Naive B cell (primary cell): ENCODE measurements at regions not wholly inside any gene's neighbourhood (a gene's known extent, or its start where the extent isn't known, plus 50 kb on each side); places are given as distances from the start of the nearest gene placed in this dataset.

Experiments used
- ATAC-seq, 2 donors: fragments of 150-1000 bp; cut with Tn5 transposase; 2 replicates each; pipeline ENCODE4 v1.10.0; 2021; ENCODE audit warnings: low read depth in 2 of 2, mild to moderate bottlenecking in 2 of 2, moderate library complexity in 2 of 2
- DNase-seq: peaks from one replicate; pipeline ENCODE4 v3.0.0; 2022
- H3K27ac Mint-ChIP-seq, 6 donors: one replicate each; pipeline ENCODE4 v1.8.0; 2020 to 2022; ENCODE audit warnings: mild to moderate bottlenecking in 6 of 6, mixed read lengths in 6 of 6, moderate library complexity in 5 of 6, inconsistent platforms in 2 of 6
- H3K27me3 Mint-ChIP-seq, 3 donors: one replicate each; pipeline ENCODE4 v1.8.0; 2021 to 2022; ENCODE audit warnings: mixed read lengths in 3 of 3, mild to moderate bottlenecking in 1 of 3
- H3K36me3 Mint-ChIP-seq, 2 donors: one replicate each; pipeline ENCODE4 v1.8.0; 2020 to 2022; ENCODE audit warnings: mixed read lengths in 2 of 2, inconsistent platforms in 1 of 2, mild to moderate bottlenecking in 1 of 2
- H3K4me1 Mint-ChIP-seq, 3 donors: one replicate each; pipeline ENCODE4 v1.8.0; 2020 to 2022; ENCODE audit warnings: mixed read lengths in 3 of 3, inconsistent platforms in 1 of 3, mild to moderate bottlenecking in 1 of 3, moderate library complexity in 1 of 3
- H3K4me3 Mint-ChIP-seq, 8 donors: one replicate each; pipeline ENCODE4 v1.8.0; 2020 to 2022; ENCODE audit warnings: mild to moderate bottlenecking in 8 of 8, mixed read lengths in 8 of 8, moderate library complexity in 8 of 8, inconsistent platforms in 2 of 8
- H3K9me3 Mint-ChIP-seq, 7 donors: one replicate each; pipeline ENCODE4 v1.8.0; 2020 to 2022; ENCODE audit warnings: mixed read lengths in 7 of 7, mild to moderate bottlenecking in 5 of 7, inconsistent platforms in 2 of 7, moderate library complexity in 1 of 7

- no peaks in the 10 kb centered on the region for H3K4me1 Mint-ChIP-seq
- ATAC-seq = no peak
- H3K9me3 Mint-ChIP-seq = peaks cover 4 to 19% (median 8%) of the 10 kb centered on the region in 7 donors
- no peak overlapping the region for H3K4me3 Mint-ChIP-seq
- H3K27me3 Mint-ChIP-seq = no peaks in the 10 kb centered on the region
- H3K36me3 Mint-ChIP-seq = no peaks in the 10 kb centered on the region
- no peak for DNase-seq
- H3K27ac Mint-ChIP-seq = no peak overlapping the region
Measured at GRCh38 chr5:163172540-163173338, 264.7 kb upstream of the CCNG1 start.

GRCh38 chr5:163177971-163178370 is 259.4 kb upstream of the CCNG1 start:
- Mint-ChIP-seq H3K4me3 (no peak overlapping the region), H3K4me1 (no peaks in the 10 kb centered on the region), H3K36me3 (no peaks in the 10 kb centered on the region), H3K27me3 (no peaks in the 10 kb centered on the region), H3K27ac (no peak overlapping the region), H3K9me3 (peaks cover 0 to 5% (median 2%) of the 10 kb centered on the region in 7 donors)
- ATAC-seq (no peak), DNase-seq (no peak)

GRCh38 chr5:163185315-163185714 is 252.1 kb upstream of the CCNG1 start:
- DNase-seq (no peak), ATAC-seq (no peak)
- Mint-ChIP-seq H3K27ac (no peak overlapping the region), H3K4me1 (no peaks in the 10 kb centered on the region), H3K27me3 (no peaks in the 10 kb centered on the region), H3K9me3 (peaks cover 0 to 6% (median 5%) of the 10 kb centered on the region in 7 donors), H3K4me3 (no peak overlapping the region), H3K36me3 (no peaks in the 10 kb centered on the region)

GRCh38 chr5:163189023-163189553 is 248.3 kb upstream of the CCNG1 start:
- no peak for ATAC-seq
- no peaks in the 10 kb centered on the region for H3K4me1 Mint-ChIP-seq
- H3K9me3 Mint-ChIP-seq = peaks cover 0 to 4% (median 0%) of the 10 kb centered on the region in 7 donors
- no peaks in the 10 kb centered on the region for H3K27me3 Mint-ChIP-seq
- H3K4me3 Mint-ChIP-seq = no peak overlapping the region
- no peaks in the 10 kb centered on the region for H3K36me3 Mint-ChIP-seq
- no peak for DNase-seq
- H3K27ac Mint-ChIP-seq = no peak overlapping the region

GRCh38 chr5:163190283-163190682 is 247.1 kb upstream of the CCNG1 start:
- Mint-ChIP-seq H3K36me3 (no peaks in the 10 kb centered on the region), H3K4me3 (no peak overlapping the region), H3K9me3 (peaks cover 0 to 7% (median 0%) of the 10 kb centered on the region in 7 donors), H3K27ac (no peak overlapping the region), H3K27me3 (no peaks in the 10 kb centered on the region), H3K4me1 (no peaks in the 10 kb centered on the region)
- no peak for DNase-seq
- no peak for ATAC-seq

GRCh38 chr5:163190784-163191183 is 246.6 kb upstream of the CCNG1 start:
- no peaks in the 10 kb centered on the region for H3K27me3 Mint-ChIP-seq
- no peaks in the 10 kb centered on the region for H3K4me1 Mint-ChIP-seq
- no peak for DNase-seq
- H3K9me3 Mint-ChIP-seq = peaks cover 0 to 7% (median 0%) of the 10 kb centered on the region in 7 donors
- H3K27ac Mint-ChIP-seq = no peak overlapping the region
- ATAC-seq = no peak
- H3K4me3 Mint-ChIP-seq = no peak overlapping the region
- no peaks in the 10 kb centered on the region for H3K36me3 Mint-ChIP-seq

- H3K27ac Mint-ChIP-seq = no peak overlapping the region
- no peaks in the 10 kb centered on the region for H3K4me1 Mint-ChIP-seq
- H3K4me3 Mint-ChIP-seq = no peak overlapping the region
- peaks cover 0 to 7% (median 0%) of the 10 kb centered on the region in 7 donors for H3K9me3 Mint-ChIP-seq
- DNase-seq = no peak
- H3K36me3 Mint-ChIP-seq = no peaks in the 10 kb centered on the region
- no peaks in the 10 kb centered on the region for H3K27me3 Mint-ChIP-seq
- ATAC-seq = no peak
Measured at GRCh38 chr5:163193886-163194285, 243.5 kb upstream of the CCNG1 start.

GRCh38 chr5:163205645-163206044 is 231.8 kb upstream of the CCNG1 start:
- Mint-ChIP-seq H3K4me3 (no peak overlapping the region), H3K36me3 (no peaks in the 10 kb centered on the region), H3K27me3 (no peaks in the 10 kb centered on the region), H3K4me1 (no peaks in the 10 kb centered on the region), H3K27ac (no peak overlapping the region), H3K9me3 (peaks cover 0 to 18% (median 6%) of the 10 kb centered on the region in 7 donors)
- ATAC-seq = no peak
- DNase-seq = no peak

- Mint-ChIP-seq H3K4me1 (no peaks in the 10 kb centered on the region), H3K9me3 (peaks cover 0 to 6% (median 2%) of the 10 kb centered on the region in 7 donors), H3K27me3 (no peaks in the 10 kb centered on the region), H3K27ac (no peak overlapping the region), H3K4me3 (no peak overlapping the region), H3K36me3 (no peaks in the 10 kb centered on the region)
- DNase-seq (no peak), ATAC-seq (no peak)
Measured at GRCh38 chr5:163221581-163221980, 215.8 kb upstream of the CCNG1 start.

- Mint-ChIP-seq H3K9me3 (peaks cover 0 to 6% (median 0%) of the 10 kb centered on the region in 7 donors), H3K4me1 (no peaks in the 10 kb centered on the region), H3K4me3 (no peak overlapping the region), H3K27ac (no peak overlapping the region), H3K36me3 (no peaks in the 10 kb centered on the region), H3K27me3 (no peaks in the 10 kb centered on the region)
- ATAC-seq (no peak), DNase-seq (no peak)
Measured at GRCh38 chr5:163222982-163223381, 214.4 kb upstream of the CCNG1 start.

GRCh38 chr5:163244445-163244987 is 192.9 kb upstream of the CCNG1 start:
- DNase-seq = no peak
- no peaks in the 10 kb centered on the region for H3K27me3 Mint-ChIP-seq
- H3K4me1 Mint-ChIP-seq = no peaks in the 10 kb centered on the region
- no peak overlapping the region for H3K27ac Mint-ChIP-seq
- H3K4me3 Mint-ChIP-seq = no peak overlapping the region
- H3K36me3 Mint-ChIP-seq = no peaks in the 10 kb centered on the region
- H3K9me3 Mint-ChIP-seq = peaks cover 0 to 13% (median 2%) of the 10 kb centered on the region in 7 donors
- no peak for ATAC-seq

GRCh38 chr5:163245584-163245983 is 191.8 kb upstream of the CCNG1 start:
- Mint-ChIP-seq H3K27ac (peak overlapping the region in 1 of 6 donors; percentile 15), H3K36me3 (no peaks in the 10 kb centered on the region), H3K27me3 (no peaks in the 10 kb centered on the region), H3K4me3 (no peak overlapping the region), H3K9me3 (peaks cover 0 to 13% (median 2%) of the 10 kb centered on the region in 7 donors), H3K4me1 (no peaks in the 10 kb centered on the region)
- DNase-seq (no peak), ATAC-seq (no peak)

GRCh38 chr5:163248333-163248732 is 189.1 kb upstream of the CCNG1 start:
- Mint-ChIP-seq H3K27me3 (peaks cover 0 to 4% (median 0%) of the 10 kb centered on the region in 3 donors), H3K9me3 (peaks cover 0 to 10% (median 0%) of the 10 kb centered on the region in 7 donors), H3K4me1 (no peaks in the 10 kb centered on the region), H3K27ac (no peak overlapping the region), H3K36me3 (no peaks in the 10 kb centered on the region), H3K4me3 (no peak overlapping the region)
- no peak for DNase-seq
- no peak for ATAC-seq

GRCh38 chr5:163248871-163249270 is 188.5 kb upstream of the CCNG1 start:
- peaks cover 0 to 15% (median 0%) of the 10 kb centered on the region in 7 donors for H3K9me3 Mint-ChIP-seq
- H3K27ac Mint-ChIP-seq = no peak overlapping the region
- H3K36me3 Mint-ChIP-seq = no peaks in the 10 kb centered on the region
- DNase-seq (no peak), ATAC-seq (no peak)
- H3K4me3 Mint-ChIP-seq = no peak overlapping the region
- peaks cover 0 to 5% (median 0%) of the 10 kb centered on the region in 3 donors for H3K27me3 Mint-ChIP-seq
- H3K4me1 Mint-ChIP-seq = no peaks in the 10 kb centered on the region
